ENCODE measurements at regions not wholly inside any gene's neighbourhood (a gene's known extent, or its start where the extent isn't known, plus 50 kb on each side); places are given as distances from the start of the nearest gene placed in this dataset.

- TF ChIP-seq POLR2AphosphoS5 (IDR thresholded peaks at IDR 0.05; ENCODE audit: insufficient read depth in 1 of 2, low read depth in 1 of 2), result no peak
- TF ChIP-seq POLR2A (IDR thresholded peaks at IDR 0.05), result no peak
- TF ChIP-seq CTCF (IDR thresholded peaks at IDR 0.05), result no peak
- Histone ChIP-seq H3K27me3 (no peaks in the 10 kb centered on the region), H3K9me3 (no peaks in the 10 kb centered on the region), H3K4me3 (no peak overlapping the region), H3K36me3 (no peaks in the 10 kb centered on the region), H3K4me1 (no peaks in the 10 kb centered on the region), H3K27ac (no peak overlapping the region)
- DNase-seq (ENCODE audit: extremely low spot score in 2 of 2), result no peak
- intact Hi-C loops (cut with DNase I), result no loop called here
Measured at GRCh38 chrX:68947882-68948605, 119.2 kb downstream of the EFNB1 start.

- TF ChIP-seq POLR2AphosphoS5 (IDR thresholded peaks at IDR 0.05; ENCODE audit: insufficient read depth in 1 of 2, low read depth in 1 of 2) (no peak), POLR2A (IDR thresholded peaks at IDR 0.05) (no peak), CTCF (IDR thresholded peaks at IDR 0.05) (no peak)
- H3K4me3 ChIP-seq, result no peak overlapping the region
- DNase-seq (ENCODE audit: extremely low spot score in 2 of 2), result peak in 1 of 2 donors; percentile 89
- no peak overlapping the region for H3K27ac ChIP-seq
- H3K36me3 ChIP-seq, result no peaks in the 10 kb centered on the region
- no peaks in the 10 kb centered on the region for H3K9me3 ChIP-seq
- H3K4me1 ChIP-seq, result no peaks in the 10 kb centered on the region
- intact Hi-C loops (cut with DNase I), result no loop called here
- H3K27me3 ChIP-seq, result no peaks in the 10 kb centered on the region
Measured at GRCh38 chrX:68945603-68946228, 116.9 kb downstream of the EFNB1 start.

GRCh38 chrX:68945081-68945602 is 116.3 kb downstream of the EFNB1 start:
- DNase-seq (ENCODE audit: extremely low spot score in 2 of 2), result no peak
- Histone ChIP-seq H3K9me3 (no peaks in the 10 kb centered on the region), H3K27ac (no peak overlapping the region), H3K4me3 (no peak overlapping the region), H3K27me3 (no peaks in the 10 kb centered on the region), H3K4me1 (no peaks in the 10 kb centered on the region), H3K36me3 (no peaks in the 10 kb centered on the region)
- TF ChIP-seq POLR2A (IDR thresholded peaks at IDR 0.05) (no peak), POLR2AphosphoS5 (IDR thresholded peaks at IDR 0.05; ENCODE audit: insufficient read depth in 1 of 2, low read depth in 1 of 2) (no peak)
- intact Hi-C loops (cut with DNase I), result no loop called here

GRCh38 chrX:68944211-68944610 is 115.4 kb downstream of the EFNB1 start:
- no peaks in the 10 kb centered on the region for H3K9me3 ChIP-seq
- H3K27me3 ChIP-seq, result no peaks in the 10 kb centered on the region
- H3K4me1 ChIP-seq, result no peaks in the 10 kb centered on the region
- no peak overlapping the region for H3K27ac ChIP-seq
- no peak for TF ChIP-seq POLR2A (IDR thresholded peaks at IDR 0.05)
- TF ChIP-seq POLR2AphosphoS5 (IDR thresholded peaks at IDR 0.05; ENCODE audit: insufficient read depth in 1 of 2, low read depth in 1 of 2), result no peak
- TF ChIP-seq CTCF (IDR thresholded peaks at IDR 0.05), result no peak
- peak in 1 of 2 donors; percentile 93 for DNase-seq (ENCODE audit: extremely low spot score in 2 of 2)
- H3K36me3 ChIP-seq, result no peaks in the 10 kb centered on the region
- intact Hi-C loops (cut with DNase I), result no loop called here
- H3K4me3 ChIP-seq, result no peak overlapping the region

- no peak overlapping the region for H3K4me3 ChIP-seq
- intact Hi-C loops (cut with DNase I), result no loop called here
- no peaks in the 10 kb centered on the region for H3K27me3 ChIP-seq
- no peaks in the 10 kb centered on the region for H3K9me3 ChIP-seq
- DNase-seq (ENCODE audit: extremely low spot score in 2 of 2), result no peak
- TF ChIP-seq POLR2AphosphoS5 (IDR thresholded peaks at IDR 0.05; ENCODE audit: insufficient read depth in 1 of 2, low read depth in 1 of 2) (no peak), POLR2A (IDR thresholded peaks at IDR 0.05) (no peak), CTCF (IDR thresholded peaks at IDR 0.05) (no peak)
- no peaks in the 10 kb centered on the region for H3K4me1 ChIP-seq
- no peak overlapping the region for H3K27ac ChIP-seq
- no peaks in the 10 kb centered on the region for H3K36me3 ChIP-seq
Measured at GRCh38 chrX:68942840-68943239, 114.0 kb downstream of the EFNB1 start.
